ENCODE measurements at regions not wholly inside any gene's neighbourhood (a gene's known extent, or its start where the extent isn't known, plus 50 kb on each side); places are given as distances from the start of the nearest gene placed in this dataset.

- TF ChIP-seq CTCF (IDR thresholded peaks at IDR 0.05) (no peak), POLR2A (IDR thresholded peaks at IDR 0.05) (no peak)
Observed at GRCh38 chr3:117728226-117728625, 1018.6 kb downstream of the TUSC7 start.

Measured in lower leg skin (tissue), 3 donors.